G401.6 (cell line): ENCODE measurements at regions not wholly inside any gene's neighbourhood (a gene's known extent, or its start where the extent isn't known, plus 50 kb on each side); places are given as distances from the start of the nearest gene placed in this dataset.
"Not testable (repeated sequence)": the region's sequence is repeated elsewhere in the genome, so short reads cannot be mapped to it uniquely, and the experiment has no call there.

Source experiments
- FAIRE-seq: peaks from 2 replicates; lab custom pipeline; 2012; peaks lifted over from hg19 to GRCh38; lab: Jason Lieb, UNC

- no peak for FAIRE-seq
Observed at GRCh38 chr1:223023863-223024262, 119.2 kb downstream of the TLR5 start.

DNA sequence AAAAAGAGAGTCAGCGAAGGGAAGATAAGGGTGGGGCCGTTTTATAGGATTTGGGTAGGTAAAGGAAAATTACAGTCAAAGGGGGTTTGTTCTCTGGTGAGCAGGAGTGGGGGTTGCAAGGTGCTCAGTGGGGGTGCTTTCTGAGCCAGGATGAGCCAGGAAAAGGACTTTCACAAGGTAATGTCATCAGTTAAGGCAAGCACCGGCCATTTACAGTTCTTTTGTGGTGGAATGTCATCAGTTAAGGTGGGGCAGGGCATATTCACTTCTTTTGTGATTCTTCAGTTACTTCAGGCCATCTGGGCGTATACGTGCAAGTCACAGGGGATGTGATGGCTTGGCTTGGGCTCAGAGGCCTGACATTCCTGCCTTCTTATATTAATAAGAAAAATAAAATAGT is 118.6 kb downstream of the TLR5 start:
- not testable (repeated sequence) for FAIRE-seq

- FAIRE-seq = not testable (repeated sequence)
Observed at GRCh38 chr1:223025190-223025734, 117.8 kb downstream of the TLR5 start.

DNA sequence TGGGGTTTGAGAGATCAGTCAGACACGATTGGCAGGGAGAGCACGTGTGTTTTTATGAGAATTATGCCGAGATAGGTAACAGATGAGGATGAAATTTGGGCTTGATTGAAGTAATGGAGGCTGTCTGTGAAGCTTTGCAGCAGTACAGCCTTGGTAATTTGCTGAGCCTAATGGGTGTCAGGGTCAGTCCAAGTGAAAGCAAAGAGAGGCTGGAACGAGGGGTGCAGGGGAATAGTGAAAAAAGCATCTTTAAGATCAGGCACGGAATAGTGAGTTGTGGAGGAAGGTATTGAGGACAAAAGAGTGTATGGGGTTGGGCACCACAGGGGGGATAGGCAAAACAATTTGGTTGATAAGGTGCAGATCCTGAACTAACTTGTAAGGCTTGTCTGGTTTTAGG is 116.4 kb downstream of the TLR5 start:
- not testable (repeated sequence) for FAIRE-seq

DNA sequence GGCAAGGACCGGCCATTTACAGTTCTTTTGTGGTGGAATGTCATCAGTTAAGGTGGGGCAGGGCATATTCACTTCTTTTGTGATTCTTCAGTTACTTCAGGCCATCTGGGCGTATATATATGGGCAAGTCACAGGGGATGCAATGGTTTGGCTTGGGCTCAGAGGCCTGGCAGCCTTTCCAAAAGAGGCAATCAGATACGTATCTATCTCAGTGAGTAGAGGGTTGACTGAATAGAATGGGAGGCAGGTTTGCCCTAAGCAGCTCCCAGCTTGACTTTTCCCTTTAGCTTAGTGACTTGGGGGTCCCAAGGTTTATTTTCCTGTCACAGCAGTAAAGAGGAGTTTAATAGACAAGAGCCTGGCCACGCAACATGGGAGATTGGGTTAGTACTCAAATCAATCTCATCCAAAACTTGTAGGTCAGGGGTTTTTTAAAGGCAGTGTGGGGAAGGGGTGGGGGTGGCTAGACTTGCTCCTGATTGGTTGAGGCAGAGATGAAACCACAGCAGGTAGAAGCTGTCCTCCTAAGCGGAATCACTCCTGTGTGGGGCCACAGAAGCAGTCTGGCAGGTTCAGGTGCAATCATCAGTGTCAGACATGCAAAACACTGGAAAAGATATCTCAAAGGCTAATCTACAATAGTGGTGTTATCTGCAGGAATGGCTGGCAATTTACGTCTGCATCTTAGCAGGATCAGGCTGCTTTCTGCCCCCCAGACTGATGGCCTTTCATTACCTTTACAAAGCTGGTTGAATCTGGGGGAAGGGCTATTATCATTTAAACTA is 112.9 kb downstream of the TLR5 start:
- FAIRE-seq = no peak

- FAIRE-seq = no peak
Observed at GRCh38 chr1:223030871-223031400, 112.1 kb downstream of the TLR5 start.

DNA sequence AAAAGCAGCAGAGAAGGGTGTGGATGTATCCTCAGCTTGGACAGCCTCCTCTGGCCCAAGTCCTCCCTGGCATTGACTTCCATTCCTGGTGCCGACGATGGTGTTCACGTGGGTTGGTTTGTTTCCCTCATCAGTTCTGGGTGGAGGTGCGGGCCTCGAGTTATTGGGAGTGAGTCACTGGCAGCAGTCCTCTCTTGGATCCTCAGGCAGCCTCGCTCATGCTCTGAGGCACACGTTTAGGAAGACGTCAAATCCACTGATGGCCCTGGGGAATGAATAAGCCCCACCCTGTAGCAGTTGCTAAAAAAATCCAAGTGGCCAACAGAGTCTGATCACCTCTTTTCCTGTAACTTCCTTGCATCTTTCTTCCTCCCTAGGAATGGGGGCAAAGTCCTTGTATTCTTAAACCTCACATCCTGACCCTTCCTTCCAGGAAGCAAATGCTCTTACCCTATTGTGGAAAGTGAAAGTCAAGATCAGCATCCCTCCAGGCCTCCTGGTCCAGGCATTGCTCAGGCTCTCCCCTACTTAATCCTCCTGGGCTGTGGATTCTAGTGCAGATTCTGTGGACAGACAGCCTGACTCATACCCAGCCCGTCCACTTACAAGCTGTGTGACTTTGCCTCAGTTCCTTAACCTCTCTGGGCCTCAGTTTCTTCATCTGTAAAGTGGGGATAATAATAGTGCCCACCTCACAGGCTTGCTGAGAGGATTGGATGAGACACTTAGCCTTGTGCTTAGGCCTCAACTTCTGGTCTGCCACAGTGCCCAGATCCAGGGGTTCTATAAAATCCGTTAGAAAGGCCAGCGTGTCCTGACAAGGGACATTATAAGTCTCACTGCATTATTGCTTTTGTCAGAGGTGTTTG is 111.1 kb downstream of the TLR5 start:
- FAIRE-seq = no peak

GRCh38 chr1:223033658-223034057 is 109.4 kb downstream of the TLR5 start:
- FAIRE-seq = no peak

- FAIRE-seq = no peak
Observed at GRCh38 chr1:223034270-223034798, 108.7 kb downstream of the TLR5 start.

GRCh38 chr1:223035724-223036478 is 107.1 kb downstream of the TLR5 start:
- FAIRE-seq = no peak

- no peak for FAIRE-seq
Observed at GRCh38 chr1:223036479-223036845, 106.6 kb downstream of the TLR5 start.

DNA sequence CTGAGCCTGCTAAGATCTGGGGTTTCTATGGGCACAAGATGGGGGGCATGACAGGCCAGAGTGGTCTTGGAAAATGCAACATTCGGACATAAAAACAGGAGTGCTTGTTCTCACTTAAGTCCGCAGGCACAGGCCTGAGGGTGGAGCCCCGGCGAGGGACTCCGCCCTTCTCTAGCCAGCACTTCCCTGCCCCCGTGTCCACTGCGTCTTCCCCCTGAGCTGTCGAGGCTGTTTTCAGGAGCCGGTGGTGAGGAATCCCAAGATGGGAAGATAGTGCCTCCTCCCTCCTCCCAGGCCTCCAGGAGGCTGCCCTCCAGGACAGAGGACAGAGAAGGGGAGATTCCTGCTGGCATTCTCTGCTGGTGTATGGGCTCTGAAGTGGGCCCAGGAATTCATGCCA is 105.2 kb downstream of the TLR5 start:
- no peak for FAIRE-seq

GRCh38 chr1:223038288-223039006 is 104.6 kb downstream of the TLR5 start:
- no peak for FAIRE-seq

DNA sequence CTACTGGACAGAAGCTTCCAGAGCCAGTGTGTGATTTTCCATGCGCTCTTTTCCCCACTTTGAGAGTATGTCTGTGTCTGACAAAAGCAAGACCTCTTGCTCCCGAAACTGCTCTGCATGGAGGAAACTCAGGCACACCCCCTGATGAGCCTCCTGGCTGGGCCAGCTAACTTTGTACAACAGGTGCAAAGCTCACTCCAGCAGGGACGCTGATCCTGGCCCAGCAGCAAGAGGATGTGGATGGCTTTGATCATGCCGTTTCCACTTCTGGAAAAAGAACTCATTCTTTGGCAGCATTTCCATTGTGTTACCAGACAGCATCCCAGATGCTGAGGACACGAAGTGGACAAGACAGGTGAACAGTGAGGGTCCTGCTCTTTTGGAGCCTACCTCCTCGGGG is 103.1 kb downstream of the TLR5 start:
- no peak for FAIRE-seq

DNA sequence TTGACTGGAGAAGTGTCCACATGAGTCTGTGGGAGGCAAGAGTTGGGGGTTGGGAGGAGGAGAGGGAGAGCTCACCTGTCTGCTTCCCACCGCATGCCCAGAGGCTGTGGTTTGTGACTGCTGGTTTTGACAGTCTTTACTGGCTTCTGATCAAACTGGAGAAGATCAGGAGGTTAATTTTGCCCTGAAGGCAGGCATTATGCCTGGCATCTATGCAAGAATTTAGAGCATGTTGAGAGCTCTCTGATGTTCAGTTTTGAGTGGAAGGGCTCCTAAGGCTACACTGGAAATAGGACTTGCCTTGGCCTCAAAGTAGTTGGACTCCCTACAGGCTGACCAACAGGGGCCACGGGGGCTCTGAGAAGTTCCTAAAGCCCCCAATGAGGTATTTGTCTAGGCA is 101.6 kb downstream of the TLR5 start:
- no peak for FAIRE-seq

DNA sequence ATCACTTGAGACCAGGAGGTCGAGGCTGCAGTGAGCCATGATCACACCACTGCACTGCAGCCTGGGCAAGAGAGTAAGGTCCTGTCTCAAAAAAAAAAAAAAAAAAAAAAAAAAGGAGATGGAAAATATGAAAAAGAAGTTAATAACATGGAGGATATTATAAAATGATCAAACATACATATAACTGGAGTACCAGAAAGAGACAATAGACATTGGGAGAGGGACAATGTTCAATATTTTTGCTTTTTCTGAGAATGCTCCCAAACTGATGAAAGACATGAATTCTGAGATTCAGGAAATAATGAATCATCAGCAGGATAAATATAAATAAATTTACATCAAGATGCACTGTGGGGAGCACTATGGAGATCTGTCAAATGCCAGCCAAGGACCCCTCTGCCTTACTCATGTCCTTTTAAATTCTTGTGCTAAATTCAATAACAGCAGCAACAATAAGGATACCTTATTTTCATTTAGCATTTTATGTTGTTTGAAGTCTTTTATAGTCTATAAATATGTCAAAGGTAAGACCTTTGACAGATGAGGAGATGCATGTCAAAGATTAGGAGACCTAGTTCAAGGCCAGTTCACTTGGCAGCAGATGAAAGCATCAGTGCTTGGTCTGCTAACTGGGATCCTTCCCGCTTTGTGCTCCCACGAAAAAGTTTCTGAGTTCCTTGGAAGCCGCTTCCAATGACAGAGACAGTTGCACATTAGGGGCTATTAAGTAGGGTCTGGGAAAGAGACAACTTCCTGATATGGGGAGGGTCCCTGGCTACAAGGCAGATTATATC is 97.7 kb downstream of the TLR5 start:
- no peak for FAIRE-seq

DNA sequence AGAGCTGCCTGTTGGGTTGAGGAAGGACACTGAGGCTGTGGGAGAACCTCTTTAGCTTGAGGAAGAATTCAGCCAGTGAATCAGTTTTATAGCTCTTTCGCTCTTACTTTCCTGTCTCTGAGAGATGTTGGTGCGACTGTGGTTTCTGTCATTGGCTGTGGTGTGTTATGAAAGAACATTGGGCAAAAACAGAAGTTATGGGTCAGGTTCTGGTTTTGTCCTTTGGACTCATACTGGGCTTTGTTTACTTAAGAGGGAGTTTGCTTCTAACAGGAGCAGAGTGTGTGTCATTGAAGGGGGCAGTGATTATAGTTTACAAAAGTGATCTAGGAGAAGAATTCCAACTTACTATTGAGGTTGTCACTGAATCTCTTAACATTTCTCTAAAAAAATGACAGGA is 97.0 kb downstream of the TLR5 start:
- FAIRE-seq = no peak

GRCh38 chr1:223046463-223046862 is 96.6 kb downstream of the TLR5 start:
- FAIRE-seq = not testable (repeated sequence)

GRCh38 chr1:223048026-223048425 is 95.0 kb downstream of the TLR5 start:
- no peak for FAIRE-seq

DNA sequence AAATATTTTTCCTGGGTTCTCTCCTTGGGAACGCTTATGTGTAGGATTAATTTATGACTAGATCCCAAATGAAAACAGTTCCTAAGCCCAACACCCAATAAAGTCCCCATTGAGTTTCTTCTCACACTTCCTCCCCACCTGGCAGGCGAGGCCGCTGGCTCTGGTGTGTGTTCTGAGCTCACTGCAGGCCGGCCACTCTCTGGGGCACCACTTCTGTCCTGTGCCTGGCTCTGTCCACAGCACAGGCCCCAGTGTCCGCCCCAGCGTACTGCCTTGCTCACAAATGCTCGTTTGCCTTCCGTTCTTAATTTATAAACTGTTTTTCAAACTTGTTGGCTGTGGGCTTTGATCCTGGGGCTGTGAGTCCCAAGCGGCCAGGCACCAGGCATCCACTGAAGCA is 90.6 kb downstream of the TLR5 start:
- no peak for FAIRE-seq
